Kidney tubule cell (primary cell): ENCODE measurements at regions not wholly inside any gene's neighbourhood (a gene's known extent, or its start where the extent isn't known, plus 50 kb on each side); places are given as distances from the start of the nearest gene placed in this dataset.

Experiments
- DNase-seq: peaks from one replicate; pipeline ENCODE4 v3.0.0-alpha.2; 2018; ENCODE audit warnings: low spot score

GRCh38 chr2:23323917-23324680, 60.9 kb upstream of the KLHL29 start:
- no peak for DNase-seq

- DNase-seq = no peak
Observed at GRCh38 chr2:23326330-23326729, 58.6 kb upstream of the KLHL29 start.

- no peak for DNase-seq
Observed at GRCh38 chr2:23327416-23327815, 57.6 kb upstream of the KLHL29 start.

DNA sequence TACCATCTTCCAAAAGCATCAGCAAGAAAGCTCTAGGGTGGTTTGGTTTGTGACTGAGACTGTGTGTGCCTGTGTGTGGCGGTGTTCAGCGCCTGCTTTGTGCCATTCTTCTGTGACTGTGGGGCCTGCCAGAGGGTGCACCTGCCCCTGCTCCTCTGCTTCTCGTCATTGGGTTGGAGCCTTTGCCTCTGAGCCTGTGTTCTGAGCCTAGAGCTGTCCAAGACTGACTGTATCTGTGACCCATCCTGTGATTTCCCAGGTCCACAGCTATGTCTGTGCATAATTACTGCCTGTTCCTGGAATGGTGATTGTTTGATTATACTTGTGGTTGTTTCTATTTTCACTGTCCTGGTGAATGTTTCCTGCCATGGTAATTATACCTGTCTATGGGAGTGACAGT, 57.1 kb upstream of the KLHL29 start:
- no peak for DNase-seq

GRCh38 chr2:23330214-23330613, 54.8 kb upstream of the KLHL29 start:
- DNase-seq = peak; percentile 15
